Gastrocnemius medialis (tissue), 4 donors: ENCODE measurements at regions not wholly inside any gene's neighbourhood (a gene's known extent, or its start where the extent isn't known, plus 50 kb on each side); places are given as distances from the start of the nearest gene placed in this dataset.

Experiments used
- CTCF ChIP-seq, 5 experiments: fragments of 450-650 bp in 3 of 5; fragments of 200-600 bp in 2 of 5; sonication (generic) in 2 of 5; IDR thresholded peaks in 4 of 5; conservative IDR thresholded peaks in 1 of 5; 1 replicate in 4 of 5; 2 replicates in 1 of 5; pipeline ENCODE4 v1.5.1; 2016 to 2019; ENCODE audit warnings: antibody characterized with exemption in 5 of 5, mild to moderate bottlenecking in 3 of 5, moderate library complexity in 3 of 5
- POLR2A ChIP-seq, 2 donors: fragments of 450-650 bp; IDR thresholded peaks; one replicate each; pipeline ENCODE4 v1.6.1; 2017; ENCODE audit warnings: antibody characterized with exemption in 2 of 2, mild to moderate bottlenecking in 2 of 2, moderate library complexity in 2 of 2

GRCh38 chr13:90014038-90014437 is 1333.4 kb upstream of the MIR17HG start:
- no peak for TF ChIP-seq CTCF (IDR thresholded peaks at IDR 0.05 in 4 of 5, conservative IDR thresholded peaks at IDR 0.05 in 1 of 5)
- TF ChIP-seq POLR2A (IDR thresholded peaks at IDR 0.05): no peak
